Lung (tissue), 11 donors: ENCODE measurements at regions not wholly inside any gene's neighbourhood (a gene's known extent, or its start where the extent isn't known, plus 50 kb on each side); places are given as distances from the start of the nearest gene placed in this dataset.

ENCODE experiments used
- ATAC-seq: fragments of 200-7000 bp; cut with Tn5 transposase; one replicate; pipeline ENCODE4 v1.9.1; 2020; ENCODE audit warnings: moderate number of reproducible peaks; ENCODE audit not compliant: insufficient read depth, low FRiP score
- DNase-seq, 3 donors: peaks; one replicate each; pipeline ENCODE4 v3.0.0-alpha.2; 2013 to 2017
- H3K27ac ChIP-seq, 2 donors: one replicate each; pipeline ENCODE4 v1.5.1; 2013; ENCODE audit warnings: mild to moderate bottlenecking in 2 of 2, moderate library complexity in 2 of 2, control low read depth in 1 of 2, inconsistent platforms in 1 of 2, low read depth in 1 of 2, low read length in 1 of 2
- H3K27me3 ChIP-seq, 3 donors: one replicate each; pipeline ENCODE4 v1.5.1; 2013; ENCODE audit warnings: low read length in 2 of 3; ENCODE audit not compliant: control insufficient read depth in 3 of 3, insufficient read depth in 3 of 3
- H3K36me3 ChIP-seq, 4 donors: one replicate each; pipeline ENCODE4 v1.5.1; 2013; ENCODE audit warnings: low read length in 4 of 4, mild to moderate bottlenecking in 1 of 4, moderate library complexity in 1 of 4; ENCODE audit not compliant: control insufficient read depth in 4 of 4, insufficient read depth in 4 of 4
- H3K4me1 ChIP-seq, 5 donors: one replicate each; pipeline ENCODE4 v1.5.1; 2013; ENCODE audit warnings: low read length in 5 of 5, mild to moderate bottlenecking in 2 of 5, moderate library complexity in 1 of 5; ENCODE audit not compliant: control insufficient read depth in 5 of 5, insufficient read depth in 5 of 5
- H3K4me3 ChIP-seq: one replicate; pipeline ENCODE4 v1.5.1; 2013; ENCODE audit warnings: mild to moderate bottlenecking, control low read depth, moderate library complexity
- H3K9ac ChIP-seq, 2 donors: one replicate each; pipeline ENCODE4 v1.5.1; 2013; ENCODE audit warnings: low read length in 2 of 2, control low read depth in 1 of 2; ENCODE audit not compliant: insufficient read depth in 1 of 2
- H3K9me3 ChIP-seq, 4 donors: one replicate each; pipeline ENCODE4 v1.5.1; 2013; ENCODE audit warnings: low read length in 3 of 4, mild to moderate bottlenecking in 1 of 4, moderate library complexity in 1 of 4; ENCODE audit not compliant: control insufficient read depth in 4 of 4, insufficient read depth in 3 of 4
- WGBS, 2 donors: extraction: QIAGEN DNeasy Blood & Tissue Kit; methylation state at CpG; one replicate each; pipeline ENCODE4 v1.1.7; 2013; 5-methylcytosine and 5-hydroxymethylcytosine counted together
- TF ChIP-seq, protein P1 (sequence below): IDR thresholded peaks from 2 replicates; pipeline ENCODE4 v1.5.1; 2012; ENCODE audit warnings: mild to moderate bottlenecking; ENCODE audit errors: control extremely low read depth, extremely low read depth
- donor health status: control.
- donor health status: control.
- donor health status: Bipolar disorder and iron deficiency.
- donor health status: healthy.
- donor health status: DM: yes; HTN: yes; CAD: no.

DNA sequence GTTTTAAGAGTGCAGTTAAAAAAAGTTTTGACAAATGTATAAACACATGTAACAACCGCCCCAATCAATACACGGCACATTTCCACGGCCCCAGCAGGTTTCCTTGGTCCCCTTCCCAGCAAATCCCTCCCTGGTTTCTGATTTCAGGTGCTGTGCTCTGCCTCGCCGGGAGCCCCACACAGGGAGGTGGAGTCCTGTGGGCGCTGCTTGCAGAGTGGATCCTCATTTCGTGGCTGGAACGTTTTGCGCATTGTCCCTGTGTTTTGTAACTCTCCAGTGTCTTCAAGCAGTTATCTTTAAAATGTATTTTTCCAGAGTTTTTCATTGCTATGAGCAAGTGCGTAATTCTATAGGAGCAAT, 124.8 kb downstream of the GALR1 start:
- Histone ChIP-seq H3K36me3 (no peaks in the 10 kb centered on the region), H3K27me3 (no peaks in the 10 kb centered on the region), H3K27ac (no peak overlapping the region), H3K9ac (no peak overlapping the region), H3K9me3 (peaks cover 0 to 18% (median 3%) of the 10 kb centered on the region in 4 donors), H3K4me1 (no peaks in the 10 kb centered on the region), H3K4me3 (no peak overlapping the region)
- TF ChIP-seq, protein P1, sequence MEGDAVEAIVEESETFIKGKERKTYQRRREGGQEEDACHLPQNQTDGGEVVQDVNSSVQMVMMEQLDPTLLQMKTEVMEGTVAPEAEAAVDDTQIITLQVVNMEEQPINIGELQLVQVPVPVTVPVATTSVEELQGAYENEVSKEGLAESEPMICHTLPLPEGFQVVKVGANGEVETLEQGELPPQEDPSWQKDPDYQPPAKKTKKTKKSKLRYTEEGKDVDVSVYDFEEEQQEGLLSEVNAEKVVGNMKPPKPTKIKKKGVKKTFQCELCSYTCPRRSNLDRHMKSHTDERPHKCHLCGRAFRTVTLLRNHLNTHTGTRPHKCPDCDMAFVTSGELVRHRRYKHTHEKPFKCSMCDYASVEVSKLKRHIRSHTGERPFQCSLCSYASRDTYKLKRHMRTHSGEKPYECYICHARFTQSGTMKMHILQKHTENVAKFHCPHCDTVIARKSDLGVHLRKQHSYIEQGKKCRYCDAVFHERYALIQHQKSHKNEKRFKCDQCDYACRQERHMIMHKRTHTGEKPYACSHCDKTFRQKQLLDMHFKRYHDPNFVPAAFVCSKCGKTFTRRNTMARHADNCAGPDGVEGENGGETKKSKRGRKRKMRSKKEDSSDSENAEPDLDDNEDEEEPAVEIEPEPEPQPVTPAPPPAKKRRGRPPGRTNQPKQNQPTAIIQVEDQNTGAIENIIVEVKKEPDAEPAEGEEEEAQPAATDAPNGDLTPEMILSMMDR: no peak
- ATAC-seq (no peak), DNase-seq (no peak)
- WGBS, 2 donors: 72 to 74% methylated on average over 10 of the region's 10 CpGs

DNA sequence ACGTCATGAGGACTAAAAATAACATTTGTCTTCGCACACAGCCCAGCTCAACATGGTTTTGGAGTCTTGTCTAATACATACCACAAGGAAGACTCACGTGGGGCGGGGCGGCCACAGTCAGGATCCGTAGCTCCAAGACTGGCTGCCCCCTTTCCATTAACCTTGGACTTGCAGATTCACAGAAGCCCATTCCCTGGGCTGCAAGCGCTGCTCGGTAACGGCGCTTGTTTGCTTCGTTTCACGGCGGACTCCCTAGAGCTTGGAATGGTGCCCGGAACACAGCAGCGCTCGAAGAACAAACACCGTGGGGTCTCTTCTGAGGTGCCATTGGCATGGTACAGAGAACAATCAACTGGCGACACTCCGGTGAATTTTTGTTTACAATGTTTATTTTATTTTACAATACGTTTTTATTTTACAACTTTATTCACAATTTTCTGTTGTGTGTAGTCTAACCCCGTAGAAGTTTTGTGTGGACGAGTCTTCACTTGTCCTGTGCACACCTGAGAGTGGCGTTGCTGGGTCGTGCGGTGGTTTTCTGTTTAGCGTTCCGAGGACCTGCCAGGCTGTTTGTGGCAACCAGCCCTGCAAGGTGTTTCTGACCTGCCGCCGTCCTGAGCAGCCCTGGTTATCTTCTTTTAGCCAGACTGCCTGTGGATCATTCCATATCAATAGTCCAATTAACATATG, 126.5 kb downstream of the GALR1 start:
- 87 to 93% methylated on average over 29 of the region's 29 CpGs for WGBS, 2 donors
- DNase-seq (no peak), ATAC-seq (no peak)
- Histone ChIP-seq H3K9ac (no peak overlapping the region), H3K4me1 (no peaks in the 10 kb centered on the region), H3K27me3 (peaks cover 0 to 10% (median 0%) of the 10 kb centered on the region in 3 donors), H3K36me3 (no peaks in the 10 kb centered on the region), H3K27ac (no peak overlapping the region), H3K9me3 (peaks cover 0 to 14% (median 0%) of the 10 kb centered on the region in 4 donors), H3K4me3 (no peak overlapping the region)
- TF ChIP-seq, protein P1: no peak

DNA sequence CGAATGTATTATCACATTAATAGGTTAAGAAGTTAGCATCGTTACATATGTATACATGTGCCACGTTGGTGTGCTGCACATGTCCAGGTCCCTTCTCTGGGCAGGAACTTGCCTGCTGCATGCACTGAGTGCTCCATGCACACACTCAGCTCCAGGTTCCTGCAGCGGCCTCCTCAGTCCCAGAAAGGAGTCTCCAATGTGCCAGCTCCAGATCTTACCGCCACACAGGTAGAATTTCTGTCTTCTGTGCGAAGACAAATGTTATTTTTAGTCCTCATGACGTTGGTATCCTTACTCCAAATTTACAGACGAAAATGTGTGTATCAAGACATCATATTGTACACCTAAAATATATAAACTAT, 127.1 kb downstream of the GALR1 start:
- WGBS, 2 donors: 80 to 81% methylated on average over 8 of the region's 8 CpGs
- Histone ChIP-seq H3K9ac (no peak overlapping the region), H3K27ac (no peak overlapping the region), H3K36me3 (no peaks in the 10 kb centered on the region), H3K9me3 (peaks cover 0 to 12% (median 0%) of the 10 kb centered on the region in 4 donors), H3K4me3 (no peak overlapping the region), H3K4me1 (no peaks in the 10 kb centered on the region), H3K27me3 (peaks cover 0 to 10% (median 0%) of the 10 kb centered on the region in 3 donors)
- TF ChIP-seq, protein P1: no peak
- DNase-seq (no peak), ATAC-seq (no peak)

DNA sequence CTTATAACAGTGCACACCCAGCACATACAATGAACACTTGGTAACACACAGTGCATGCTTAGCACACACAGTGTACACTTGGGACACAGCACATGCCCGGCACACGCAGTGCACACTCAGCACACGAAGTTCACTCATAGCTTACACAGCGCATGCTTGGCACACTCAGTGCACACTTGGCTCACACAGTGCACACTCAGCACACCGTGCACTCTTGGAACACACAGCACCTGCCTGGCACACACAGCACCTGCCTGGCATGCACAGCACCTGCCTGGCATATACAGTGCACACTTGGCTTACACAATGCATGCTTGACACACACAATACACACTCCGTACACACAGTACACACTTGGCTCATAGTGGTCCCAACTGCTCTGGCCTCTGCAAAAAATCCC, 128.2 kb downstream of the GALR1 start:
- no peak overlapping the region for H3K27ac ChIP-seq
- H3K27me3 ChIP-seq: peaks cover 0 to 10% (median 0%) of the 10 kb centered on the region in 3 donors
- H3K9me3 ChIP-seq: peaks cover 0 to 9% (median 0%) of the 10 kb centered on the region in 4 donors
- H3K4me3 ChIP-seq: no peak overlapping the region
- H3K4me1 ChIP-seq: no peaks in the 10 kb centered on the region
- ATAC-seq: no peak
- WGBS, 2 donors: 91 to 97% methylated on average over 6 of the region's 6 CpGs
- no peak for DNase-seq
- no peak overlapping the region for H3K9ac ChIP-seq
- H3K36me3 ChIP-seq: no peaks in the 10 kb centered on the region
- TF ChIP-seq, protein P1: no peak
